ENCODE measurements at regions not wholly inside any gene's neighbourhood (a gene's known extent, or its start where the extent isn't known, plus 50 kb on each side); places are given as distances from the start of the nearest gene placed in this dataset.
"Not testable (repeated sequence)": the region's sequence is repeated elsewhere in the genome, so short reads cannot be mapped to it uniquely, and the experiment has no call there.

- Mint-ChIP-seq H3K4me3 (ENCODE audit: unreplicated experiment) (no peak overlapping the region), H3K36me3 (ENCODE audit: low read depth, unreplicated experiment) (no peaks in the 10 kb centered on the region), H3K9me3 (ENCODE audit: unreplicated experiment) (no peaks in the 10 kb centered on the region), H3K27ac (ENCODE audit: unreplicated experiment) (no peak overlapping the region), H3K4me1 (ENCODE audit: unreplicated experiment) (no peaks in the 10 kb centered on the region), H3K27me3 (ENCODE audit: unreplicated experiment) (no peaks in the 10 kb centered on the region)
- DNase-seq (ENCODE audit: low spot score): no peak
- TF ChIP-seq, protein P1, sequence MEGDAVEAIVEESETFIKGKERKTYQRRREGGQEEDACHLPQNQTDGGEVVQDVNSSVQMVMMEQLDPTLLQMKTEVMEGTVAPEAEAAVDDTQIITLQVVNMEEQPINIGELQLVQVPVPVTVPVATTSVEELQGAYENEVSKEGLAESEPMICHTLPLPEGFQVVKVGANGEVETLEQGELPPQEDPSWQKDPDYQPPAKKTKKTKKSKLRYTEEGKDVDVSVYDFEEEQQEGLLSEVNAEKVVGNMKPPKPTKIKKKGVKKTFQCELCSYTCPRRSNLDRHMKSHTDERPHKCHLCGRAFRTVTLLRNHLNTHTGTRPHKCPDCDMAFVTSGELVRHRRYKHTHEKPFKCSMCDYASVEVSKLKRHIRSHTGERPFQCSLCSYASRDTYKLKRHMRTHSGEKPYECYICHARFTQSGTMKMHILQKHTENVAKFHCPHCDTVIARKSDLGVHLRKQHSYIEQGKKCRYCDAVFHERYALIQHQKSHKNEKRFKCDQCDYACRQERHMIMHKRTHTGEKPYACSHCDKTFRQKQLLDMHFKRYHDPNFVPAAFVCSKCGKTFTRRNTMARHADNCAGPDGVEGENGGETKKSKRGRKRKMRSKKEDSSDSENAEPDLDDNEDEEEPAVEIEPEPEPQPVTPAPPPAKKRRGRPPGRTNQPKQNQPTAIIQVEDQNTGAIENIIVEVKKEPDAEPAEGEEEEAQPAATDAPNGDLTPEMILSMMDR (IDR thresholded peaks at IDR 0.05; ENCODE audit: unreplicated experiment): no peak
Observed at GRCh38 chr9:106102821-106103220, 408.5 kb downstream of the TMEM38B start.

GRCh38 chr9:106104887-106105286, 410.5 kb downstream of the TMEM38B start:
- Mint-ChIP-seq H3K9me3 (ENCODE audit: unreplicated experiment) (no peaks in the 10 kb centered on the region), H3K36me3 (ENCODE audit: low read depth, unreplicated experiment) (no peaks in the 10 kb centered on the region), H3K4me3 (ENCODE audit: unreplicated experiment) (no peak overlapping the region), H3K27me3 (ENCODE audit: unreplicated experiment) (no peaks in the 10 kb centered on the region), H3K4me1 (ENCODE audit: unreplicated experiment) (no peaks in the 10 kb centered on the region), H3K27ac (ENCODE audit: unreplicated experiment) (no peak overlapping the region)
- no peak for DNase-seq (ENCODE audit: low spot score)
- TF ChIP-seq, protein P1 (IDR thresholded peaks at IDR 0.05; ENCODE audit: unreplicated experiment): no peak

DNA sequence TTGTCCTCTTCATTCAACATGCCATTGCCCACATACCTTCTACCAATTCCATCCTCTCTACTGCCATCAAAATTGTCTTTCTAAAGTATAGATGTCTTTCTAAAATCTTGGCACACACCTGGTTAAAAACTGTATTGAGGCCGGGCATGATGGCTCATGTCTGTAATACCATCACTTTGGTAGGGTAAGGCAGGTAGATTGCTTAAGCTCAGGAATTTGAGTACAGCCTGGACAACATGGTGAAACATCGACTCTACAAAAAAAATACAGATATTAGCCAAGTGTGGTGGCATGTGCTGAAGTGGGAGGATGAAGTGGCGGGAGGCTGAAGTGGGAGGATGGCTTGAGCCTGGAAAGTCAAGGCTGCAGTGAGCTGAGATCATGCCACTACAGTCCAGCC, 412.1 kb downstream of the TMEM38B start:
- Mint-ChIP-seq H3K4me3 (ENCODE audit: unreplicated experiment) (no peak overlapping the region), H3K27me3 (ENCODE audit: unreplicated experiment) (no peaks in the 10 kb centered on the region), H3K9me3 (ENCODE audit: unreplicated experiment) (no peaks in the 10 kb centered on the region), H3K36me3 (ENCODE audit: low read depth, unreplicated experiment) (no peaks in the 10 kb centered on the region), H3K27ac (ENCODE audit: unreplicated experiment) (no peak overlapping the region), H3K4me1 (ENCODE audit: unreplicated experiment) (peaks cover 7% of the 10 kb centered on the region)
- DNase-seq (ENCODE audit: low spot score): no peak
- TF ChIP-seq, protein P1 (IDR thresholded peaks at IDR 0.05; ENCODE audit: unreplicated experiment): no peak

DNA sequence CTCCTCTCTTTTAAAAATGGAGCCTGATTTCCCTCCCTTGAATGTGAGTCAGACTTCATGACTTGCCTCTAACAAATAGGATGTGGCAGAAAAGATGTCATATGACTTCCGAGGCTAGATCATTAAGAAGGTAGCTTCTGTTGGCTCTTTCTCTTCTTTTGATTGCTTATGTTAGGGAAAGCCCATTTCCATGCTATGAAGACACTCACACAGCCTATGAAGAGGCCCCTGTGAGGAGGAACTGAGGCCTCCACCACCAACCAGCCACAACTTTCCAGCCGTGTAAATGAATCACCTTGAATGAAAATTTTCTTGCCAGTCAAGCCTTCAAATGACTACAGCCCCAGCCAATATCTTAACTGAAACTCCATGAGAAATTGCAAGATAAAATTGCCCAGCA, 413.4 kb downstream of the TMEM38B start:
- no peaks in the 10 kb centered on the region for H3K9me3 Mint-ChIP-seq (ENCODE audit: unreplicated experiment)
- no peak overlapping the region for H3K27ac Mint-ChIP-seq (ENCODE audit: unreplicated experiment)
- no peak for DNase-seq (ENCODE audit: low spot score)
- TF ChIP-seq, protein P1 (IDR thresholded peaks at IDR 0.05; ENCODE audit: unreplicated experiment): no peak
- no peak overlapping the region for H3K4me3 Mint-ChIP-seq (ENCODE audit: unreplicated experiment)
- peaks cover 15% of the 10 kb centered on the region for H3K4me1 Mint-ChIP-seq (ENCODE audit: unreplicated experiment)
- H3K36me3 Mint-ChIP-seq (ENCODE audit: low read depth, unreplicated experiment): no peaks in the 10 kb centered on the region
- no peaks in the 10 kb centered on the region for H3K27me3 Mint-ChIP-seq (ENCODE audit: unreplicated experiment)

DNA sequence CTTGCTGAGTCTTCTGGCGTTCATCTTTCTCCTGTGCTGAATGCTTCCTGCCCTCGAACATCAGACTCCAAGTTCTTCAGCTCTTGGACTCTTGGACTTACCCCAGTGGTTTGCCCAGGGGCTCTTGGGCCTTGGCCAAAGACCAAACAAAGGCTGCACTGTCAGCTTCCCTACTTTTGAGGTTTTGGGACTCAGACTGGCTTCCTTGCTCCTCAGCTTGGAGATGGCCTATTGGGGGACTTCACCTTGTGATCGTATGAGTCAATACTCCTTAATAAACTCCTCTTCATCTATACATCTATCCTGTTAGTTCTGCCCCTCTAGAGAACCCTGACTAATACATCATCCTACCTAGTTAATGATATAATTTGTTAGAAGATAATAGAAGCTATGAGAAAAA, 415.4 kb downstream of the TMEM38B start:
- DNase-seq (ENCODE audit: low spot score); H3K27me3 Mint-ChIP-seq (ENCODE audit: unreplicated experiment); H3K36me3 Mint-ChIP-seq (ENCODE audit: low read depth, unreplicated experiment); H3K9me3 Mint-ChIP-seq (ENCODE audit: unreplicated experiment); H3K27ac Mint-ChIP-seq (ENCODE audit: unreplicated experiment); H3K4me3 Mint-ChIP-seq (ENCODE audit: unreplicated experiment): not testable (repeated sequence)
- peaks cover 20% of the 10 kb centered on the region for H3K4me1 Mint-ChIP-seq (ENCODE audit: unreplicated experiment)

DNA sequence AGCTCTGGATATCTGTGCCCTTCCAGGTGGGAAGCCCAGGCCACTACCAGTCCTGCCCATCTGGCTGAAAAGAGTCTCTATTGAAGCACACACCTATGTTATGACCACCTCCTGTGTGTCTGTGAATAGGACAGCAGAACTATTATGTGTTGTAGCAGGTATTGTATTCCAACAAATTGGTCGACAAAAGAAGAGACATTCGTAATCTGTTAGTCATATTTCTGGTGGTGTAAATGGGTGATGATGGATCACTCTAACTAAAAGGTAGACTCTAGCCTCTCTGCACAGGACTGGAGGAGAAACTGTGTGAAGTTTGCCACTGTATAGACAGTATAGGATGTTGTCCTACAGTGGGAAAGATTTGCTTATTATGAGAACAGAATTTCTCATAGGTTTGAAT, 416.1 kb downstream of the TMEM38B start:
- Mint-ChIP-seq H3K36me3 (ENCODE audit: low read depth, unreplicated experiment) (no peaks in the 10 kb centered on the region), H3K27ac (ENCODE audit: unreplicated experiment) (no peak overlapping the region), H3K27me3 (ENCODE audit: unreplicated experiment) (no peaks in the 10 kb centered on the region), H3K4me1 (ENCODE audit: unreplicated experiment) (peaks cover 20% of the 10 kb centered on the region), H3K9me3 (ENCODE audit: unreplicated experiment) (no peaks in the 10 kb centered on the region), H3K4me3 (ENCODE audit: unreplicated experiment) (no peak overlapping the region)
- TF ChIP-seq, protein P1 (IDR thresholded peaks at IDR 0.05; ENCODE audit: unreplicated experiment): no peak
- no peak for DNase-seq (ENCODE audit: low spot score)
